DOHH2 (cell line): ENCODE measurements at regions not wholly inside any gene's neighbourhood (a gene's known extent, or its start where the extent isn't known, plus 50 kb on each side); places are given as distances from the start of the nearest gene placed in this dataset.

Source experiments
- CTCF ChIP-seq: fragments of 200-600 bp; sonication (generic); IDR thresholded peaks from one replicate; pipeline ENCODE4 v1.5.1; 2014; ENCODE audit warnings: antibody characterized with exemption, mild to moderate bottlenecking, low read depth, low read length; ENCODE audit not compliant: poor library complexity, severe bottlenecking
- EZH2phosphoT487 ChIP-seq: fragments of 200-600 bp; sonication (generic); IDR thresholded peaks from 2 replicates; pipeline ENCODE4 v1.6.1; 2017; ENCODE audit warnings: borderline replicate concordance, mild to moderate bottlenecking, antibody characterized with exemption, low read length, moderate library complexity, mixed read lengths

GRCh38 chr20:17875106-17875980 lies 93.3 kb downstream of the SNX5 start:
- no peak for TF ChIP-seq CTCF
- no peak for TF ChIP-seq EZH2phosphoT487
